Mesothelial cell of epicardium (in vitro differentiated cells): ENCODE measurements at regions not wholly inside any gene's neighbourhood (a gene's known extent, or its start where the extent isn't known, plus 50 kb on each side); places are given as distances from the start of the nearest gene placed in this dataset.
A peak's percentile ranks its signal among the peaks of the same experiment; 100 is the strongest.

Experiments
- DNase-seq, 2 experiments: peaks; one replicate each; pipeline ENCODE4 v3.0.0; 2021; ENCODE audit warnings: low spot score in 2 of 2; ENCODE audit not compliant: unreplicated experiment in 2 of 2
- H3K27ac Mint-ChIP-seq: 2 replicates; pipeline ENCODE4 v1.8.0; 2021; ENCODE audit warnings: mixed read lengths
- H3K27me3 Mint-ChIP-seq: 2 replicates; pipeline ENCODE4 v1.8.0; 2021; ENCODE audit warnings: low read depth, mixed read lengths
- H3K36me3 Mint-ChIP-seq: 2 replicates; pipeline ENCODE4 v1.8.0; 2021; ENCODE audit warnings: mixed read lengths
- H3K4me1 Mint-ChIP-seq: 2 replicates; pipeline ENCODE4 v1.8.0; 2021; ENCODE audit warnings: mixed read lengths
- H3K4me3 Mint-ChIP-seq: 2 replicates; pipeline ENCODE4 v1.8.0; 2021; ENCODE audit warnings: mild to moderate bottlenecking, moderate library complexity, mixed read lengths
- H3K9me3 Mint-ChIP-seq: 2 replicates; pipeline ENCODE4 v1.8.0; 2021; ENCODE audit warnings: mixed read lengths
- TF ChIP-seq, protein P1 (sequence below): fragments of 200-600 bp; sonication (generic); IDR thresholded peaks from one replicate; pipeline ENCODE4 v1.5.0; 2021; ENCODE audit warnings: antibody characterized with exemption; ENCODE audit not compliant: unreplicated experiment

- peaks cover 24% of the 10 kb centered on the region for H3K27me3 Mint-ChIP-seq
- TF ChIP-seq, protein P1, sequence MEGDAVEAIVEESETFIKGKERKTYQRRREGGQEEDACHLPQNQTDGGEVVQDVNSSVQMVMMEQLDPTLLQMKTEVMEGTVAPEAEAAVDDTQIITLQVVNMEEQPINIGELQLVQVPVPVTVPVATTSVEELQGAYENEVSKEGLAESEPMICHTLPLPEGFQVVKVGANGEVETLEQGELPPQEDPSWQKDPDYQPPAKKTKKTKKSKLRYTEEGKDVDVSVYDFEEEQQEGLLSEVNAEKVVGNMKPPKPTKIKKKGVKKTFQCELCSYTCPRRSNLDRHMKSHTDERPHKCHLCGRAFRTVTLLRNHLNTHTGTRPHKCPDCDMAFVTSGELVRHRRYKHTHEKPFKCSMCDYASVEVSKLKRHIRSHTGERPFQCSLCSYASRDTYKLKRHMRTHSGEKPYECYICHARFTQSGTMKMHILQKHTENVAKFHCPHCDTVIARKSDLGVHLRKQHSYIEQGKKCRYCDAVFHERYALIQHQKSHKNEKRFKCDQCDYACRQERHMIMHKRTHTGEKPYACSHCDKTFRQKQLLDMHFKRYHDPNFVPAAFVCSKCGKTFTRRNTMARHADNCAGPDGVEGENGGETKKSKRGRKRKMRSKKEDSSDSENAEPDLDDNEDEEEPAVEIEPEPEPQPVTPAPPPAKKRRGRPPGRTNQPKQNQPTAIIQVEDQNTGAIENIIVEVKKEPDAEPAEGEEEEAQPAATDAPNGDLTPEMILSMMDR: no peak
- no peak overlapping the region for H3K4me3 Mint-ChIP-seq
- H3K4me1 Mint-ChIP-seq: no peaks in the 10 kb centered on the region
- no peak overlapping the region for H3K27ac Mint-ChIP-seq
- no peaks in the 10 kb centered on the region for H3K36me3 Mint-ChIP-seq
- peak in 1 of 2 experiments; percentile 2 for DNase-seq
- H3K9me3 Mint-ChIP-seq: peaks cover 29% of the 10 kb centered on the region
Measured at GRCh38 chr1:29532285-29532684, 296.0 kb downstream of the PTPRU start.

DNA sequence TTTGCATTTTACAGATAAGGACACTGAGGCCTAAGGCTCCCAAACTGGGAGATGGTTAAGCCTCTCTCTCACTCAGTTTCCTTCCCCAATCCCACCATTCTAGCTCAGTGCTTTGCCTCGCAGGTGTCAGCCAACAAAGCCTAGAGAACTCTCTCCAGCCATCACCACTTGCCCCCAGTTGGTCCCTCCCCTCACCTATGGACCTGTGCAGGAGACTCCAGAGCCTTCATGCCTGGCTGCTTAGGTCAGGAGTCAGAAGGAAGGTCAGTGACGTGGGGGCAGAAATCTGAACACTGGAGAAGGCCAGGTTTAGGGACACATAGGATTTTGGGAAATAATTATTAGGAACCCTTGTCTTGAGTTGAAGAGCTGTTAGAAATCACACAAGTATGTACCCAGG is 295.3 kb downstream of the PTPRU start:
- Mint-ChIP-seq H3K27ac (no peak overlapping the region), H3K4me1 (no peaks in the 10 kb centered on the region), H3K36me3 (no peaks in the 10 kb centered on the region), H3K9me3 (peaks cover 29% of the 10 kb centered on the region), H3K4me3 (no peak overlapping the region), H3K27me3 (peaks cover 27% of the 10 kb centered on the region)
- TF ChIP-seq, protein P1: no peak
- DNase-seq: peak; percentile 2 to 13

GRCh38 chr1:29529677-29530278 is 293.5 kb downstream of the PTPRU start:
- Mint-ChIP-seq H3K27me3 (peaks cover 34% of the 10 kb centered on the region), H3K36me3 (no peaks in the 10 kb centered on the region), H3K9me3 (peaks cover 26% of the 10 kb centered on the region), H3K4me1 (no peaks in the 10 kb centered on the region), H3K27ac (no peak overlapping the region), H3K4me3 (no peak overlapping the region)
- TF ChIP-seq, protein P1: no peak
- DNase-seq: no peak

- TF ChIP-seq, protein P1: no peak
- Mint-ChIP-seq H3K27ac (no peak overlapping the region), H3K9me3 (peaks cover 22% of the 10 kb centered on the region), H3K4me1 (no peaks in the 10 kb centered on the region), H3K27me3 (peaks cover 46% of the 10 kb centered on the region), H3K36me3 (no peaks in the 10 kb centered on the region), H3K4me3 (no peak overlapping the region)
- DNase-seq: peak; percentile 6 to 16
Measured at GRCh38 chr1:29527314-29528004, 291.1 kb downstream of the PTPRU start.

- H3K27me3 Mint-ChIP-seq: peaks cover 47% of the 10 kb centered on the region
- peaks cover 19% of the 10 kb centered on the region for H3K9me3 Mint-ChIP-seq
- no peak overlapping the region for H3K4me3 Mint-ChIP-seq
- H3K27ac Mint-ChIP-seq: no peak overlapping the region
- TF ChIP-seq, protein P1: no peak
- no peaks in the 10 kb centered on the region for H3K4me1 Mint-ChIP-seq
- DNase-seq: peak in 1 of 2 experiments; percentile 9
- H3K36me3 Mint-ChIP-seq: no peaks in the 10 kb centered on the region
Measured at GRCh38 chr1:29525941-29526340, 289.6 kb downstream of the PTPRU start.
